HS-27A (cell line): ENCODE measurements at regions not wholly inside any gene's neighbourhood (a gene's known extent, or its start where the extent isn't known, plus 50 kb on each side); places are given as distances from the start of the nearest gene placed in this dataset.
A peak's percentile ranks its signal among the peaks of the same experiment; 100 is the strongest.

ENCODE experiments used
- DNase-seq: peaks from one replicate; pipeline ENCODE4 v3.0.0-alpha.2; 2012; ENCODE audit warnings: low read depth, missing footprints

GRCh38 chr4:30939684-30940083, 219.5 kb downstream of the PCDH7 start:
- no peak for DNase-seq

- no peak for DNase-seq
Measured at GRCh38 chr4:30941641-30942040, 221.5 kb downstream of the PCDH7 start.

- DNase-seq: no peak
Measured at GRCh38 chr4:30943356-30943755, 223.2 kb downstream of the PCDH7 start.

- DNase-seq: no peak
Measured at GRCh38 chr4:30945586-30945985, 225.4 kb downstream of the PCDH7 start.

GRCh38 chr4:30946288-30946687, 226.1 kb downstream of the PCDH7 start:
- DNase-seq: no peak

GRCh38 chr4:30948653-30949052, 228.5 kb downstream of the PCDH7 start:
- DNase-seq: no peak

GRCh38 chr4:30950737-30951136, 230.6 kb downstream of the PCDH7 start:
- no peak for DNase-seq

- DNase-seq: no peak
Measured at GRCh38 chr4:30952526-30953219, 232.5 kb downstream of the PCDH7 start.

GRCh38 chr4:30953799-30954198, 233.6 kb downstream of the PCDH7 start:
- no peak for DNase-seq

- DNase-seq: no peak
Measured at GRCh38 chr4:30956916-30957315, 236.7 kb downstream of the PCDH7 start.

- no peak for DNase-seq
Measured at GRCh38 chr4:30957706-30958105, 237.5 kb downstream of the PCDH7 start.

- DNase-seq: no peak
Measured at GRCh38 chr4:30959781-30960485, 239.8 kb downstream of the PCDH7 start.

- DNase-seq: peak; percentile 9
Measured at GRCh38 chr4:30962939-30963338, 242.8 kb downstream of the PCDH7 start.

- DNase-seq: no peak
Measured at GRCh38 chr4:30968926-30969325, 248.8 kb downstream of the PCDH7 start.

- DNase-seq: no peak
Measured at GRCh38 chr4:30972542-30972941, 252.4 kb downstream of the PCDH7 start.

- DNase-seq: no peak
Measured at GRCh38 chr4:30973993-30974392, 253.8 kb downstream of the PCDH7 start.

GRCh38 chr4:30979402-30979801, 259.2 kb downstream of the PCDH7 start:
- no peak for DNase-seq

GRCh38 chr4:30989508-30989907, 269.3 kb downstream of the PCDH7 start:
- no peak for DNase-seq

GRCh38 chr4:30996841-30997240, 276.7 kb downstream of the PCDH7 start:
- no peak for DNase-seq

GRCh38 chr4:31005037-31005436, 284.9 kb downstream of the PCDH7 start:
- no peak for DNase-seq

- no peak for DNase-seq
Measured at GRCh38 chr4:31007858-31008257, 287.7 kb downstream of the PCDH7 start.

GRCh38 chr4:31009926-31010325, 289.8 kb downstream of the PCDH7 start:
- no peak for DNase-seq

- no peak for DNase-seq
Measured at GRCh38 chr4:31015123-31015522, 295.0 kb downstream of the PCDH7 start.
